ENCODE measurements at regions not wholly inside any gene's neighbourhood (a gene's known extent, or its start where the extent isn't known, plus 50 kb on each side); places are given as distances from the start of the nearest gene placed in this dataset.

DNA sequence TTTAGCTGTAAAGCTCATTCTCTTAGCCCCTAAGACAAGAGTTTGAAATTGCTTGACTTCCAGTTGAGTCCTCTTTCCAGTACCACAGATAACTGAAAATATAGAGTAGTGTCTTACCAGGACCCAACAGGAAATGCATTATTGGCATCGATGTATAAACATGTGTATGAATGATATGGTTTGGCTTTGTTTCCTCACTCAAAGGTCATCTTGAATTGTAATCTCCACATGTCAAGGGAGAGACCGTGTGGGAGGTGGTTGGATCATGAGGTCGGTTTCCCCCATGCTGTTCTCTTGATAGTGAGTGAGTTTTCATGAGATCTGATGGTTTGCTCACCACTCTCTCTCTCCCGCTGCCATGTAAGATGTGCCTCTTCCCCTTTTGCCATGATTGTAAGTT lies 745.0 kb downstream of the TMEM182 start:
- TF ChIP-seq CTCF (IDR thresholded peaks at IDR 0.05; ENCODE audit: low read depth, low read length) = no peak
- no peak overlapping the region for H3K4me3 ChIP-seq (replicated peaks in 1 of 2; ENCODE audit: low read depth in 2 of 2, low read length in 2 of 2)
- DNase-seq (ENCODE audit: low read depth in 2 of 2) = no peak

DNA sequence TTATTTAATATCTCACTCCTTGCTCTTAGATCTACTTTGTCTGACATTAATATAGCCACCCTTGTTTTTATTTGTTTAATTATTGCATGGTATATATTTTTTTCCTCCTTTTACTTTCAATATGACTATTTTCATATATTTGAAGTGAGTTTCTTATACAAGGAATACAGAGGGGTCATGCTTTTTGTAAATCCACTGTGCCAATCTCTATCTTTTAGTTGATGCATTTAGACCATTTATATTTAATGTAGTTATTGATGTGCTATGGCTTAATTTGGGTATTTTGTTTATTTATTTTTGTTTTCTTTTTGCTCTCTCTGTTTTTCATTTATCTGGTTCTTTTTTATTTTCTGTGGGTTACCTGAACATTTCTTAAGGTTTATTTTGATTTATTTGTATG lies 750.6 kb downstream of the TMEM182 start:
- no peak for TF ChIP-seq CTCF (IDR thresholded peaks at IDR 0.05; ENCODE audit: low read depth, low read length)
- no peak overlapping the region for H3K4me3 ChIP-seq (replicated peaks in 1 of 2; ENCODE audit: low read depth in 2 of 2, low read length in 2 of 2)
- DNase-seq (ENCODE audit: low read depth in 2 of 2) = no peak

GRCh38 chr2:103520547-103520946 lies 758.7 kb downstream of the TMEM182 start:
- no peak for TF ChIP-seq CTCF (IDR thresholded peaks at IDR 0.05; ENCODE audit: low read depth, low read length)
- no peak overlapping the region for H3K4me3 ChIP-seq (replicated peaks in 1 of 2; ENCODE audit: low read depth in 2 of 2, low read length in 2 of 2)
- no peak for DNase-seq (ENCODE audit: low read depth in 2 of 2)

GRCh38 chr2:103525756-103526155 lies 763.9 kb downstream of the TMEM182 start:
- TF ChIP-seq CTCF (IDR thresholded peaks at IDR 0.05; ENCODE audit: low read depth, low read length) = no peak
- no peak for DNase-seq (ENCODE audit: low read depth in 2 of 2)
- no peak overlapping the region for H3K4me3 ChIP-seq (replicated peaks in 1 of 2; ENCODE audit: low read depth in 2 of 2, low read length in 2 of 2)

DNA sequence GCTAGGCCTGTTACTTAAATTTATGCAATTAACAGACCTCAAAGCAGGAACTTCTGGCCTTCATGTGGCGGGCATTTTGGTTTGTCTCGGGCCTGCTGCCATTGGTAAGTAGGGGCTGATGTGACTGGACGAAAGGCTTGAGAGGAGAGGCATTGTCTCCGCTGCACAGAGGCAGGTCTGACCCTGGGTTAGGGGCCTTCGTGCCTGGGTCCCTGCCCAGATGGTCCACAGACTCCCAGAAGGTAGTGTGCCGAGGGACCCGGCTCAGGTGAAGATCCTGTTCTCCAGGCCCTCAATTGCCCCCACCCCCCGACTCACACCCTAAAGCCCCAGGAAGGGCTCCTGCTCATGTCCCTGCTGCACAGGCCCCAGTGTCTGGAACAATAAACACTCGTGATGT lies 764.9 kb downstream of the TMEM182 start:
- no peak for DNase-seq (ENCODE audit: low read depth in 2 of 2)
- no peak for TF ChIP-seq CTCF (IDR thresholded peaks at IDR 0.05; ENCODE audit: low read depth, low read length)
- no peak overlapping the region for H3K4me3 ChIP-seq (replicated peaks in 1 of 2; ENCODE audit: low read depth in 2 of 2, low read length in 2 of 2)

DNA sequence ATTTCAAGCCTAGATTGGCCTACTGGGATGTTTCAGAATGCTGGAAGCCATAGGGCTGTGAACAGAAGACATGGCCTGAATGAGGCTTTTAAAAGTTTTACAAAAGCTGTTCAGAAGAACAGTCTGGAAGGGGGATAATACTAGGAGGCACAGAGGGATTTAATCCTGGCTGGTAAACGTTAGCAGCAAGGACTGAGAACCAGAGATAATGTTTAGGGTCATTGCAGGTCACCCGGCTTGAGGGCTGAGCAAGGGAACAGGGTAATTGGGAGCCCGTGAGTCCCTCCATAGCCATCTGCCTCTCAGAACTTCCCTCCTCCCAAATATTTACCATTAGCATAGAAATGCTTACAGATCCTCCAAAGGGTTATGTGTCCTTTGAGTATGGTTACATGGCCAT lies 765.4 kb downstream of the TMEM182 start:
- DNase-seq (ENCODE audit: low read depth in 2 of 2) = no peak
- no peak for TF ChIP-seq CTCF (IDR thresholded peaks at IDR 0.05; ENCODE audit: low read depth, low read length)
- no peak overlapping the region for H3K4me3 ChIP-seq (replicated peaks in 1 of 2; ENCODE audit: low read depth in 2 of 2, low read length in 2 of 2)

DNA sequence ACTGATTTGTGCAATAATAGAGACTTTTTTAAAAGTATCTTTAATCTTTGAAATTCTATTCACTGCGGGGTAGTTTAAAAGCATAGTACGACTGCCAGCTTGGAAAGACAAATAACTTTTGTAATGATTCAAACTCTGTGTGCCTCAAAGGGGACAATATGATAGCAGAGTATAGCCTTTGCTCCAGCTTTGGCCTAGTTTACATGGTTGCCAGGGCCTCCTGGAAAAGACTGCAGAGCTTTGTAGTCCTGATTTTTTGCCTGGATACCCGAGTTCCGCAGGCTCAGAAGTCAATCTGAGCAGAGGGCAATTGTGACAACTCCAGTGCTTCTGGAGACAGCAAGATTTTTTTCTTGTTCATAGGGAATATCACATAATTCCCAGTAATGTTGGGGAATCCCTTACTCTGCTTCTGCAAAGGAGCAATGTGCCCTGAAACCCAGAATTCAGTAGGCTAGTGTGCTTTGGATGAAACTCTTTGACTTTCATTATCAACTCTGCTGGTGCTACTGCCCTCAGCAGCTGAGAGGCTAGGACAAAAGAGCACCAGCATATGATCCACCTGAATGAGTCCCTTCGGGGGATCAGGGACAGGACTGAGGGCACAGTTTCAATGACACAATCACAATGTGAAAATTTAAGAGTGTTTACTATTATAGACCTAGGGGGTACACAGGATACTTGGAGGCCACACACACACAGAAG lies 768.1 kb downstream of the TMEM182 start:
- TF ChIP-seq CTCF (IDR thresholded peaks at IDR 0.05; ENCODE audit: low read depth, low read length) = no peak
- no peak for DNase-seq (ENCODE audit: low read depth in 2 of 2)
- no peak overlapping the region for H3K4me3 ChIP-seq (replicated peaks in 1 of 2; ENCODE audit: low read depth in 2 of 2, low read length in 2 of 2)
